CD14-positive monocyte (primary cell): ENCODE measurements at regions not wholly inside any gene's neighbourhood (a gene's known extent, or its start where the extent isn't known, plus 50 kb on each side); places are given as distances from the start of the nearest gene placed in this dataset.

ENCODE experiments used
- DNase-seq, 3 donors: peaks; one replicate each; pipeline ENCODE4 v3.0.0-alpha.2; 2011 to 2022
- H2AFZ ChIP-seq: 2 replicates; pipeline ENCODE4 v1.6.0; 2012; ENCODE audit warnings: mild to moderate bottlenecking, low read depth, low read length, inconsistent platforms; ENCODE audit not compliant: insufficient read depth, poor library complexity, severe bottlenecking
- H3K27ac ChIP-seq, 2 donors: 1 replicate in 1 of 2; 2 replicates in 1 of 2; pipeline ENCODE4 v1.5.1; 2012 to 2013; ENCODE audit warnings: low read length in 2 of 2, control low read depth in 1 of 2, inconsistent platforms in 1 of 2, low read depth in 1 of 2, mild to moderate bottlenecking in 1 of 2
- H3K27me3 ChIP-seq, 2 donors: one replicate each; pipeline versions ENCODE4 v1.6.0 to v1.6.1; 2011 to 2013; ENCODE audit warnings: low read length in 2 of 2; ENCODE audit not compliant: control insufficient read depth in 2 of 2, insufficient read depth in 2 of 2
- H3K36me3 ChIP-seq, 2 donors: replicated peaks in 1 of 2; 1 replicate in 1 of 2; 2 replicates in 1 of 2; pipeline versions ENCODE4 v1.5.1 to v1.6.1; 2012 to 2013; ENCODE audit warnings: low read length in 2 of 2, control low read depth in 1 of 2, inconsistent platforms in 1 of 2, mild to moderate bottlenecking in 1 of 2; ENCODE audit not compliant: insufficient read depth in 2 of 2, control insufficient read depth in 1 of 2
- H3K4me1 ChIP-seq, 2 donors: 1 replicate in 1 of 2; 2 replicates in 1 of 2; pipeline versions ENCODE4 v1.5.1 to v1.6.1; 2012 to 2013; ENCODE audit warnings: low read length in 2 of 2, control low read depth in 1 of 2, inconsistent platforms in 1 of 2, mild to moderate bottlenecking in 1 of 2, moderate library complexity in 1 of 2; ENCODE audit not compliant: insufficient read depth in 2 of 2, control insufficient read depth in 1 of 2
- H3K4me2 ChIP-seq: replicated peaks from 2 replicates; pipeline ENCODE3; 2012; ENCODE audit warnings: low read length, moderate library complexity, mild to moderate bottlenecking; ENCODE audit not compliant: poor library complexity, severe bottlenecking; ENCODE audit errors: extremely low read depth
- H3K4me3 ChIP-seq, 3 experiments: fragments of 200-600 bp in 1 of 3; sonication (generic) in 1 of 3; replicated peaks in 1 of 3; 1 replicate in 2 of 3; 2 replicates in 1 of 3; pipeline ENCODE4 v1.5.1; 2011 to 2013; ENCODE audit warnings: low read length in 3 of 3, mild to moderate bottlenecking in 3 of 3, control low read depth in 2 of 3, low read depth in 2 of 3, inconsistent platforms in 1 of 3, moderate library complexity in 1 of 3
- H3K79me2 ChIP-seq: 2 replicates; pipeline ENCODE4 v1.6.0; 2012; ENCODE audit warnings: mild to moderate bottlenecking, control low read depth, inconsistent platforms, low read length, moderate library complexity; ENCODE audit not compliant: insufficient read depth
- H3K9ac ChIP-seq: 2 replicates; pipeline ENCODE4 v1.6.0; 2017; ENCODE audit warnings: low read length, mild to moderate bottlenecking; ENCODE audit not compliant: insufficient read depth, poor library complexity, severe bottlenecking
- H3K9me3 ChIP-seq, 2 donors: replicated peaks in 1 of 2; 1 replicate in 1 of 2; 2 replicates in 1 of 2; pipeline versions ENCODE4 v1.5.1 to v1.6.1; 2012 to 2013; ENCODE audit warnings: low read length in 2 of 2, control low read depth in 1 of 2; ENCODE audit not compliant: control insufficient read depth in 1 of 2, insufficient read depth in 1 of 2
- H4K20me1 ChIP-seq: 2 replicates; pipeline ENCODE4 v1.6.0; 2012; ENCODE audit warnings: mild to moderate bottlenecking, low read length, control low read depth, moderate library complexity; ENCODE audit not compliant: insufficient read depth
- H3K27ac Mint-ChIP-seq, 7 donors: one replicate each; pipeline ENCODE4 v1.8.0; 2020; ENCODE audit warnings: mild to moderate bottlenecking in 7 of 7, mixed read lengths in 7 of 7, moderate library complexity in 6 of 7, inconsistent platforms in 2 of 7
- H3K27me3 Mint-ChIP-seq, 3 donors: one replicate each; pipeline ENCODE4 v1.8.0; 2021 to 2022; ENCODE audit warnings: low read depth in 3 of 3, mild to moderate bottlenecking in 3 of 3, mixed read lengths in 3 of 3, moderate library complexity in 3 of 3, inconsistent platforms in 1 of 3
- H3K36me3 Mint-ChIP-seq, 2 donors: one replicate each; pipeline ENCODE4 v1.8.0; 2020; ENCODE audit warnings: mixed read lengths in 2 of 2, inconsistent platforms in 1 of 2, mild to moderate bottlenecking in 1 of 2
- H3K4me1 Mint-ChIP-seq: one replicate; pipeline ENCODE4 v1.8.0; 2020; ENCODE audit warnings: mild to moderate bottlenecking, mixed read lengths
- H3K4me3 Mint-ChIP-seq, 2 donors: one replicate each; pipeline ENCODE4 v1.8.0; 2020; ENCODE audit warnings: mild to moderate bottlenecking in 2 of 2, mixed read lengths in 2 of 2, moderate library complexity in 1 of 2
- H3K9me3 Mint-ChIP-seq, 7 donors: one replicate each; pipeline ENCODE4 v1.8.0; 2020 to 2022; ENCODE audit warnings: mixed read lengths in 7 of 7, mild to moderate bottlenecking in 6 of 7, moderate library complexity in 6 of 7, inconsistent platforms in 2 of 7
- intact Hi-C, 2 donors: fragments of 100-400 bp; cut with micrococcal nuclease; formaldehyde crosslinking; loops; one replicate each; pipeline versions ENCODE4 v1.15.0 to v1.15.1; 2023
- TF ChIP-seq, protein P1 (sequence below): fragments of 200-600 bp; IDR thresholded peaks from one replicate; pipeline ENCODE4 v1.8.0; 2022; ENCODE audit warnings: antibody characterized with exemption, mild to moderate bottlenecking

GRCh38 chr3:59213860-59214259, 164.0 kb upstream of the CFAP20DC start:
- TF ChIP-seq, protein P1, sequence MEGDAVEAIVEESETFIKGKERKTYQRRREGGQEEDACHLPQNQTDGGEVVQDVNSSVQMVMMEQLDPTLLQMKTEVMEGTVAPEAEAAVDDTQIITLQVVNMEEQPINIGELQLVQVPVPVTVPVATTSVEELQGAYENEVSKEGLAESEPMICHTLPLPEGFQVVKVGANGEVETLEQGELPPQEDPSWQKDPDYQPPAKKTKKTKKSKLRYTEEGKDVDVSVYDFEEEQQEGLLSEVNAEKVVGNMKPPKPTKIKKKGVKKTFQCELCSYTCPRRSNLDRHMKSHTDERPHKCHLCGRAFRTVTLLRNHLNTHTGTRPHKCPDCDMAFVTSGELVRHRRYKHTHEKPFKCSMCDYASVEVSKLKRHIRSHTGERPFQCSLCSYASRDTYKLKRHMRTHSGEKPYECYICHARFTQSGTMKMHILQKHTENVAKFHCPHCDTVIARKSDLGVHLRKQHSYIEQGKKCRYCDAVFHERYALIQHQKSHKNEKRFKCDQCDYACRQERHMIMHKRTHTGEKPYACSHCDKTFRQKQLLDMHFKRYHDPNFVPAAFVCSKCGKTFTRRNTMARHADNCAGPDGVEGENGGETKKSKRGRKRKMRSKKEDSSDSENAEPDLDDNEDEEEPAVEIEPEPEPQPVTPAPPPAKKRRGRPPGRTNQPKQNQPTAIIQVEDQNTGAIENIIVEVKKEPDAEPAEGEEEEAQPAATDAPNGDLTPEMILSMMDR = no peak
- no peak overlapping the region for H3K27ac Mint-ChIP-seq

DNA sequence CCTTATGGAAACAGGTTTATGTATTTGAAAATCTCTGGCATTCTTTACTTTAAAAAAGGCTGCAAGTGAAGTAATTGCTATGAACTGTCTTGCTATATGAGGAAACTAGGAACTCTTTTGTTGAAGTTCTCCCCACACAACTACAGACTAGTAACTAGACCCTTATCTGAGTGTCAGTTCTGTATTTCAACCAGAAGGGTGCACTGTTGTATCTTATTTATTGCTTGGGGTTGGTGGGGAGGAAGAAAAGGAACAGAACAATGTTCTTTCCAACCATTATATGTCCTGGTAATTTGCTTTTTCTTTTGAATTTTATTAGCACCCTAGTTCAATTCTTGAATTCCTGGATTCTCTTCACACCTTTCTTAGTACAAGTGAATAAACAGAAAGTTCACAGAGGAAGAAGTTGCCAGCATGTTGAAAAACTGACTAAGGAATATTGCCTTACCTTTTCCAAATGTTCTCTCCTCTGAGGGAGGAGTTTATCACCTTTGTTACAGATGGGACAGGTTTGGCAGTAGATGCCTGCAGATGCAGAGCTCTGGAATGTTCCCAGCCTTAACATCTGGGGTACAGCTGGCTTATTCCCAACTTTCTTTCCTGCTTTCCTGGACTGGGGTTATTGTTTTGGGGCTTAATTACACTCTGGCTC, 162.4 kb upstream of the CFAP20DC start:
- Histone ChIP-seq H3K4me3 (no peak overlapping the region), H3K9me3 (no peaks in the 10 kb centered on the region), H3K79me2 (no peaks in the 10 kb centered on the region), H4K20me1 (no peaks in the 10 kb centered on the region), H3K9ac (no peak overlapping the region), H3K27ac (no peak overlapping the region), H3K4me2 (no peak overlapping the region), H3K36me3 (no peaks in the 10 kb centered on the region), H3K27me3 (no peaks in the 10 kb centered on the region), H3K4me1 (peaks cover 3 to 4% of the 10 kb centered on the region in 2 donors), H2AFZ (no peak overlapping the region)
- Mint-ChIP-seq H3K9me3 (no peaks in the 10 kb centered on the region), H3K27me3 (peaks cover 2 to 7% (median 2%) of the 10 kb centered on the region in 3 donors), H3K4me3 (no peak overlapping the region), H3K36me3 (no peaks in the 10 kb centered on the region), H3K4me1 (peaks cover 4% of the 10 kb centered on the region), H3K27ac (no peak overlapping the region)
- intact Hi-C loops = loop anchor here (10.0 kb wide), 1 partner anchor 643 kb away; no protein-coding TSS in a partner anchor
- TF ChIP-seq, protein P1 = peak; percentile 86
- DNase-seq = peak; percentile 30 to 70 (median 61)

More at GRCh38 chr3:59213860-59214259, 164.0 kb upstream of the CFAP20DC start:
- Histone ChIP-seq H3K79me2 (no peaks in the 10 kb centered on the region), H3K36me3 (no peaks in the 10 kb centered on the region), H3K9ac (no peak overlapping the region), H3K9me3 (no peaks in the 10 kb centered on the region), H3K4me1 (peaks cover 3 to 4% of the 10 kb centered on the region in 2 donors), H3K27ac (no peak overlapping the region), H3K27me3 (no peaks in the 10 kb centered on the region), H2AFZ (no peak overlapping the region), H3K4me2 (no peak overlapping the region), H4K20me1 (no peaks in the 10 kb centered on the region), H3K4me3 (no peak overlapping the region)
- no peaks in the 10 kb centered on the region for H3K36me3 Mint-ChIP-seq
- H3K4me1 Mint-ChIP-seq = peaks cover 4% of the 10 kb centered on the region
- peaks cover 0 to 4% (median 0%) of the 10 kb centered on the region in 3 donors for H3K27me3 Mint-ChIP-seq
- H3K4me3 Mint-ChIP-seq = no peak overlapping the region
- no peak for DNase-seq
- no peaks in the 10 kb centered on the region for H3K9me3 Mint-ChIP-seq
- intact Hi-C loops = loop anchor here (10.0 kb wide), 1 partner anchor 641 kb away; no protein-coding TSS in a partner anchor
